NOMO-1 treated with dmso at 0.1 percent for 144 hours (cell line): ENCODE measurements at regions not wholly inside any gene's neighbourhood (a gene's known extent, or its start where the extent isn't known, plus 50 kb on each side); places are given as distances from the start of the nearest gene placed in this dataset.
"Not testable (repeated sequence)": the region's sequence is repeated elsewhere in the genome, so short reads cannot be mapped to it uniquely, and the experiment has no call there.

ENCODE experiments used
- DNase-seq: peaks from one replicate; lab custom pipeline; 2025; ENCODE audit not compliant: unreplicated experiment; lab: John Stamatoyannopoulos, UW

DNA sequence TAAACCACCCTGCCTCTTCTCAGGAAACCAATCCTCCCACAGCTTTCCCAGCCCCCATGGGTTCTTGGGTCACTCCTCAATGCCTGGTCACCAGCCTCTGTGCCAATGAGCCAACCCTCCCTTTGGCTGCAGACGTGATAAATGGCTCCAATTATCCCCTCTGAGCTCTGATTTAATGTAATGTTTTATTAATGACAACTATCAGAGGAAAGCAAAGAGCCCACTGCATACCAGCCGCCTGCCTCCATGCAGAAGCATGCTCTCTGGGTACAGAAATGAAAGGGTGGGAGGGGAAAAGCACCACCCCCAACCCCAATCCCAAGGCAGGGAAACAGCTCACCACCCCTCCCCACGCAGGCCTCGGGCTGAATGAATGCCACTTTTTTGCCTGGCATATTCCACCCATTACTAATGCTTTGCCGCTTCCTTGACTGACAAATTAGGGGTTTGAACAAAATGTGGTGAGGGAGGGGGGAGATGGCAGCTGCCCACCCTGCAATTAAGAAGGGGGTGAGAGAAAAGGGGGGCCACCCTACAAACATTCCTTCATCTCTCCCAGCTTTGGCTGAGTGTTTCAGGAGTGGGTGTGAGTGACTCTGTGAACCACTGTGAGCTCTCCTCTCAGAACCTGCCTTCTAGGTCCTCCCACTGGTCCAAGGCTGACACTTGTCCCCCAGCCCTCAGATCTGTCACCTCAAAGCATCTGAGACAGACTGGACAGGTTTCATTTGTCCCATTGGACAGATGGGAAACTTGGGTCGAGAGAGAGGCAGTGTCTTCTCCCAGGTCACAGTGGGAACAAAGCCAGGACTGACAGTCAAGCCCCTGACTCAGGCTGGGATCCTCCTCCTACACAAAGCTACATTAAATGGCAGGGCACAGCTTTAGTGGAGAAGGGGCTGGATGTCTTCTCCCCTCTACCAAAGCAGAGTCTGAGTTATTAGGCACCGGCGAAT lies 161.5 kb downstream of the TMEM132E start:
- no peak for DNase-seq

DNA sequence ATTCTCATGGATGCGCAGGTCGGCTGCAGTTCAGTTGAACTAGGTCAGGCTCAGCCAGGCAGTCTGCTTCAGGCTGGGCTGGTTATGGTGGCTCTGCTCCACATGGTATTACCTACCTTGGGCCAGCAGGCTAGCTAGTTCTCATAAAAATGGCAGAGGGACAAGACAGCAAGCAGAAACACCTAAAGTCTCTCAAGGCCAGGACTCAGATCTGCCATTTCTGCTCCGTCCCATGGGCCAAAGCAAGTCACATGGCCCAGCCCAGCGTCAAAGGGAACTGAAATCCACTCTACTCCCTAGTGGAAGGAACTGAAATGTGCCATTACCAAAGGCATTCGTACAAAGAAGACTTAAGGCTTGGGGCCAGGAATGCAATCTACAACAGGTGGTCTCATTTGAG lies 160.0 kb downstream of the TMEM132E start:
- DNase-seq, result no peak

DNA sequence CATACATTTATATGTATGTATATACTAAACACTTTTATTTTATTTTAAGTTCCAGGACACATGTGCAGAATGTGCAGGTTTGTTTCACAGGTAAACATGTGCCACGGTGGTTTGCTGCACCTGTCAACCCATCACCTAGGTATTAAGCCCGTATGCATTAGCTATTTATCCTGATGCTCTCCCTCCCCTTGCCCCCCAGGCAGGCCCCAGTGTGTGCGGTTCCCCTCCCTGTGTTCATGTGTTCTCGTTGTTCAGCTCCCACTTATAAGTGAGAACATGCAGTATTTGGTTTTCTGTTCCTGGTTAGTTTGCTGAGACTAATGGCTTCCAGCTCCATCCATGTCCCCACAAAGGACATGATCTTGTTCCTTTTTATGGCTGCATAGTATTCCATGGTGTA lies 158.3 kb downstream of the TMEM132E start:
- DNase-seq, result not testable (repeated sequence)

DNA sequence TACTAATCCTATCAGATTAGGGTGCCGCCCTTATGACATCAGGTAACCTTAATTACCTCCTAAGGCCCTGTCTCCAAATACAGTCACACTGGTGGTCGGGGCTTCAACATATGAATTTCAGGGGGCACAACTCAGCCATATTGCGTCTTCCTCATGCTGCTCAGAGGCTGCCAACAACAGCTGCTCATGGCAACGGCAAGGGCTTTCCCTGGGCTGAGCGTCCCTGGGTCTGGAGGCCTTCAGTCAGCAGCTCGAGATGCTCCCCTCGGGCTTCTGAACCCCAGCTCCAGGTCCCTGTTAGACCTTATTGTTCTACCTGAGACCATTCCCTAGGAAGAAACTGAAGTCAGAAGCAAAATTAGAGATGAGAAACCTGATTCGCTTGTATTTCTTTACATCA lies 157.2 kb downstream of the TMEM132E start:
- no peak for DNase-seq

DNA sequence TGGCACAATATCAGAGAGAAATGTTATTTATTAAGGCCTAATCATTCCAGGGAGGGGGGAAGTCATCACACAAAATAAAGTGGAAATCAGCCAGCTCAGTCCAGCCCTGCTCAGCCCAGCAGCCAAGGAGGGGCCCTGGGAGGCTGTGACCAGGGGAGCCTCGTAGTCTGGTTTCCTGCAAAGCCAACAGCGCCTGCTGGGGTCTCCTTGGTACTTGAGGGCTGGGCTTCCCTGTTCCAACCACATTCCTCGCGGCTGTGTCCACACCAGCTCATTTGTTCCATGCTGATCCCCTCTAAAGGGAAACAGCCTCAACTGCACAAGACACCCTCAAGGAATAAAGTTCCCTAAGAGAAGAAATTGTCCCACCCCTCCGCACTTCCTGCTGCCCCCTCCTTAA lies 154.0 kb downstream of the TMEM132E start:
- DNase-seq, result no peak

GRCh38 chr17:34730816-34731215 lies 151.4 kb downstream of the TMEM132E start:
- DNase-seq, result no peak

DNA sequence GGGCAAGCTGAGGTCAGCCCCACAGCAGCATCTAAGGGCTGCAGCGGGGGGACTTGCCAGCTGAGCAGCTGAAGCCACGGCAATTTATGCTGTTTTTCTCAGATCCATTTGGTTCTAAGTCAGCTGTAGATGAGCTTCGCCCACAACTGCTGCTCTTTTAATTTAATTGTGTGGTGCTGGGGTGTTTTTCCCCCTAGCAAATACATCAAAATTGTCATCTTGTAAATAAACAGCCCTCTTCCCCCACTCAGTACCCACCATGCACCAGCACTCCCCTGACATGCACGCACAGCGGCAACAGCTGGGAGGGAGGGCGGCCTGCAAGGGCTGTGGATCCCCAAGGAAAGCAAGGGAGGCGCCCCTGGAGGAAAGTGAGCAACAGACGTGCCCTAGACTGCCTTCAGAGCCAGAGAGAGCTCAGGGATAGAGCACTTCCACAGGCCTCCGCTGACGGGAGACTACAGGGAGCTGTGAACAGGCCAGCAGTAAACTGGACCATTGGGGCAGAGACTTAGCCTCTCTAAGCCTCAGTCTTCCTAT lies 149.5 kb downstream of the TMEM132E start:
- DNase-seq, result no peak

GRCh38 chr17:34727601-34728000 lies 148.2 kb downstream of the TMEM132E start:
- DNase-seq, result no peak

- DNase-seq, result no peak
These were observed 147.4 kb downstream of the TMEM132E start for GRCh38 chr17:34726536-34727384.

DNA sequence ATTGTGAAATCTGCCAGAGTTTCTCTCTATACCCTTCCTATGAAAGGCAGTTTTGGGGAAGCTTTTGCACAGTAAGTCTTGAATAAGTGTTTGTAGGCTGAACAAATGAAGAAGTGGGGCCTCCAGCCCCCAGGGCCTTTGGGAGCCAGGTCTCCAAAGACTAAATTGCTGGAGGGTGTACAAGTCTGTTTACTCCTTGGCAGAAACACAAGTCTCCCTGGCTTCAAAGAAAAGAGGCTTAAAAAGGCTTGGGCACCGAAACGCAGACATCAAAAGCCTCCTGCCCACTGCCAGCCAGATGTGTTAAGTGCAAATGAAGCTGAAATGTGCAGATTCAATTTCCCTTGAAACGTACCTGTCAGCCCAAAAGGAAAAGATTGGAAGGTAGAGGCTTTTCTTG lies 146.3 kb downstream of the TMEM132E start:
- no peak for DNase-seq

GRCh38 chr17:34725008-34725407 lies 145.6 kb downstream of the TMEM132E start:
- no peak for DNase-seq

DNA sequence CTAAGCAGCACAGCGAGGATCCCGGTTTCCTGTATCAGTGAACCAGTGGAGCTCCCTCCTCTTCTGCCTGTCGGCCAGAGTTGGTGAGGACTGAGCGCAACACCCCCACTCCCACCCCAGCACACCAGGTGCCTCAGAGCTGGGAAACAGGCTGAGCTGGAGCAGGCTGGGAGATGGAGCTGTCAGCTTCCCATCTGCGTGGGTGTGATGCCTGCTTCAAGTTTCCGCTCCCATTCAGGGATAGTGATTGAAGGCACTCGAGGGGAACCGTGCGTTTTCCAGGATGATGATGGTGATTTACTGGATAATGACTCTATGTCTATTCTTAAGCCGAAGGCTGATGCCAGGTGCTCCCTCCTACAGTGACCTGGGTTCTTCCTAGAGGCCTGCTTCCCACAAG lies 144.5 kb downstream of the TMEM132E start:
- DNase-seq, result no peak

- DNase-seq, result no peak
These were observed 141.9 kb downstream of the TMEM132E start for GRCh38 chr17:34721326-34721725.

- DNase-seq, result no peak
These were observed 141.4 kb downstream of the TMEM132E start for GRCh38 chr17:34720760-34721159.

- no peak for DNase-seq
These were observed 140.2 kb downstream of the TMEM132E start for GRCh38 chr17:34719569-34719968.

DNA sequence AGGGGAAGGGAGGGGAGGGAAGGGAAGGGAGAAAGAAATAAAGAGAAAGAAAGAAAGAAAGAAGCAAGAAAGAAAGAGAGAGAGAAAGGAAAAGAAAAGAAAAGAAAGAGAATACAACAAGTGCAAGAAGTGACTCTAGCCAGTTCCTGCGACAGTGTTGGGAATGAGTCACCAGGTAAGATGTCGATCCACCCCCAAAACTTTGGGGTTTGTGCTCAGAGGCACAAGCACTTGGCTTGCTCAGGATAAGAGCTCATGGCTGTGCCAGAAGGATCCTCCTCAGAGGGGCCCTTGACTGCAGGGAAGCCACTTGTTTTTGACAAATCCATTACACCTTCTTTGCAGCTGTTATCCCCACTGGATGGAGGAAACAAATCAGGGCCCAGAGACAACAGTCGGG lies 137.7 kb downstream of the TMEM132E start:
- no peak for DNase-seq

- DNase-seq, result no peak
These were observed 136.9 kb downstream of the TMEM132E start for GRCh38 chr17:34716291-34716690.

GRCh38 chr17:34715504-34715903 lies 136.1 kb downstream of the TMEM132E start:
- DNase-seq, result no peak

- no peak for DNase-seq
These were observed 135.4 kb downstream of the TMEM132E start for GRCh38 chr17:34714475-34715410.

DNA sequence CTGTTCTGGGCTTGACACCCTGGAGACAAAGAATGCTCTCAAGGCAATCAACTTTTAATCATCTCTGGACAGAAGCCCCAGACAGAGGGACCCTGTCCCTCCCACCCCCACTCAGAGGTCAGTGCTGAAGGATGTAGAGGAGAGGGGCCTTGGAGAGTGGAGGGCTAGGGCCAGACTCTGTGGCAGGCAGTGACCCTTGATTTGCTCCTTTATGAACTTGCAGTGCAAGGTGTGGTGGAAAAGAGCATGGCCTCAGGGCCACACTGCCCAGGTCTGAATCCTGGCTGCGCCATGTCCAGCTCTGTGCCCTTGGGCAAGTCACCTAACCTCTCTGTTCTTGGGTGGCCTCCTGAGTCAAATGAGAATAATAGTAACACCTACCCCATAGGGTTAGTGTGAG lies 134.3 kb downstream of the TMEM132E start:
- no peak for DNase-seq
